Ovary (tissue), 7 donors: ENCODE measurements at regions not wholly inside any gene's neighbourhood (a gene's known extent, or its start where the extent isn't known, plus 50 kb on each side); places are given as distances from the start of the nearest gene placed in this dataset.

Source experiments
- DNase-seq, 5 donors: peaks; one replicate each; pipeline ENCODE4 v3.0.0-alpha.2; 2019 to 2020
- H3K27ac ChIP-seq, 2 donors: fragments of 200-600 bp; one replicate each; pipeline versions ENCODE4 v1.5.1 to v1.8.0; 2019 to 2022
- H3K27me3 ChIP-seq: fragments of 200-600 bp; one replicate; pipeline ENCODE4 v1.8.0; 2022
- H3K36me3 ChIP-seq: fragments of 200-600 bp; sonication (generic); one replicate; pipeline ENCODE4 v1.5.1; 2019
- H3K4me1 ChIP-seq: one replicate; pipeline ENCODE4 v1.8.1; 2013; ENCODE audit warnings: mild to moderate bottlenecking, moderate library complexity; ENCODE audit not compliant: insufficient read depth
- H3K4me3 ChIP-seq: fragments of 200-600 bp; sonication (generic); one replicate; pipeline ENCODE4 v1.5.1; 2017
- H3K9me3 ChIP-seq, 2 donors: fragments of 200-600 bp in 1 of 2; sonication (generic) in 1 of 2; one replicate each; pipeline versions ENCODE4 v1.5.1 to v1.8.1; 2013 to 2019; ENCODE audit warnings: mild to moderate bottlenecking in 1 of 2, moderate library complexity in 1 of 2
- CTCF ChIP-seq, 3 donors: fragments of 450-650 bp in 2 of 3; fragments of 200-600 bp in 1 of 3; IDR thresholded peaks; one replicate each; pipeline versions ENCODE4 v1.5.1 to v1.8.0; 2016 to 2022; ENCODE audit warnings: antibody characterized with exemption in 3 of 3, mild to moderate bottlenecking in 1 of 3
- EP300 ChIP-seq: sonication (generic); formaldehyde crosslinking; IDR thresholded peaks from one replicate; pipeline ENCODE4 v1.6.1; 2017; ENCODE audit warnings: antibody characterized with exemption
- POLR2A ChIP-seq: fragments of 450-650 bp; IDR thresholded peaks from one replicate; pipeline ENCODE4 v1.6.1; 2017; ENCODE audit warnings: antibody characterized with exemption, mild to moderate bottlenecking, moderate library complexity
- WGBS, 3 donors: extraction: QIAGEN DNeasy Blood & Tissue Kit in 1 of 3; methylation state at CpG; one replicate each; pipeline versions ENCODE4 v1.1.5 to v1.1.7; 2013 to 2017; 5-methylcytosine and 5-hydroxymethylcytosine counted together
- intact Hi-C, 4 donors: fragments of 100-400 bp; cut with DNase I; formaldehyde crosslinking; loops; one replicate each; pipeline versions ENCODE4 v1.11.0 to v1.15.1; 2022 to 2023
- donor health status: DM: no; HTN: no; CAD: no; lungs with moderate emphysema.
- donor health status: DM: no; HTN: no; CAD: no.
- donor health status: Bipolar disorder and iron deficiency.
- donor health status: DM: no; HTN: no; CAD: no.
- donor health status: DM: yes; HTN: yes; CAD: no.

- Histone ChIP-seq H3K27ac (no peak overlapping the region), H3K4me3 (no peak overlapping the region), H3K27me3 (no peaks in the 10 kb centered on the region), H3K9me3 (no peaks in the 10 kb centered on the region), H3K36me3 (no peaks in the 10 kb centered on the region), H3K4me1 (peaks cover 3% of the 10 kb centered on the region)
- 55 to 68% (median 56%) methylated on average over 2 of the region's 2 CpGs for WGBS, 3 donors
- DNase-seq: no peak
- intact Hi-C loops: no loop called here
- no peak for TF ChIP-seq POLR2A
- TF ChIP-seq EP300: no peak
- TF ChIP-seq CTCF (IDR thresholded peaks at IDR 0.05): no peak
These were observed 126.8 kb upstream of the SERPINE2 start for GRCh38 chr2:224165901-224166319.

GRCh38 chr2:224163566-224164307, 124.7 kb upstream of the SERPINE2 start:
- no peak overlapping the region for H3K27ac ChIP-seq
- TF ChIP-seq EP300: no peak
- no peak for TF ChIP-seq POLR2A
- TF ChIP-seq CTCF (IDR thresholded peaks at IDR 0.05): no peak
- H3K36me3 ChIP-seq: no peaks in the 10 kb centered on the region
- no peaks in the 10 kb centered on the region for H3K9me3 ChIP-seq
- H3K4me3 ChIP-seq: no peak overlapping the region
- H3K4me1 ChIP-seq: peaks cover 3% of the 10 kb centered on the region
- DNase-seq: no peak
- intact Hi-C loops: no loop called here
- H3K27me3 ChIP-seq: no peaks in the 10 kb centered on the region
- WGBS, 3 donors: 29 to 40% (median 36%) methylated on average over 4 of the region's 4 CpGs

- intact Hi-C loops: no loop called here
These were observed 123.0 kb upstream of the SERPINE2 start for GRCh38 chr2:224162122-224162521.

GRCh38 chr2:224161712-224162111, 122.6 kb upstream of the SERPINE2 start:
- no peak overlapping the region for H3K27ac ChIP-seq
- DNase-seq: no peak
- no peak for TF ChIP-seq EP300
- no peak for TF ChIP-seq CTCF (IDR thresholded peaks at IDR 0.05)
- no peak for TF ChIP-seq POLR2A
- no peaks in the 10 kb centered on the region for H3K9me3 ChIP-seq
- intact Hi-C loops: no loop called here
- H3K27me3 ChIP-seq: no peaks in the 10 kb centered on the region
- no peaks in the 10 kb centered on the region for H3K36me3 ChIP-seq
- peaks cover 9% of the 10 kb centered on the region for H3K4me1 ChIP-seq
- H3K4me3 ChIP-seq: no peak overlapping the region
- WGBS, 3 donors: 68 to 79% (median 69%) methylated on average over 2 of the region's 2 CpGs

More at GRCh38 chr2:224162122-224162521, 123.0 kb upstream of the SERPINE2 start:
- no peak overlapping the region for H3K27ac ChIP-seq
- H3K4me1 ChIP-seq: peaks cover 7% of the 10 kb centered on the region
- H3K27me3 ChIP-seq: no peaks in the 10 kb centered on the region
- no peak overlapping the region for H3K4me3 ChIP-seq
- DNase-seq: no peak
- H3K36me3 ChIP-seq: no peaks in the 10 kb centered on the region
- TF ChIP-seq EP300 (no peak), CTCF (IDR thresholded peaks at IDR 0.05) (no peak), POLR2A (no peak)
- WGBS, 3 donors: 81 to 97% (median 95%) methylated on average over 2 of the region's 2 CpGs
- H3K9me3 ChIP-seq: no peaks in the 10 kb centered on the region
